Skeletal muscle cell (primary cell): ENCODE measurements at regions not wholly inside any gene's neighbourhood (a gene's known extent, or its start where the extent isn't known, plus 50 kb on each side); places are given as distances from the start of the nearest gene placed in this dataset.
"Not testable (repeated sequence)": the region's sequence is repeated elsewhere in the genome, so short reads cannot be mapped to it uniquely, and the experiment has no call there.

Experiments
- DNase-seq: peaks from one replicate; pipeline ENCODE4 v3.0.0-alpha.2; 2010; ENCODE audit warnings: low read depth
- H3K4me3 ChIP-seq: 2 replicates; pipeline ENCODE4 v1.5.1; 2011; ENCODE audit warnings: low read depth, mild to moderate bottlenecking, control low read depth, low read length, moderate library complexity

DNA sequence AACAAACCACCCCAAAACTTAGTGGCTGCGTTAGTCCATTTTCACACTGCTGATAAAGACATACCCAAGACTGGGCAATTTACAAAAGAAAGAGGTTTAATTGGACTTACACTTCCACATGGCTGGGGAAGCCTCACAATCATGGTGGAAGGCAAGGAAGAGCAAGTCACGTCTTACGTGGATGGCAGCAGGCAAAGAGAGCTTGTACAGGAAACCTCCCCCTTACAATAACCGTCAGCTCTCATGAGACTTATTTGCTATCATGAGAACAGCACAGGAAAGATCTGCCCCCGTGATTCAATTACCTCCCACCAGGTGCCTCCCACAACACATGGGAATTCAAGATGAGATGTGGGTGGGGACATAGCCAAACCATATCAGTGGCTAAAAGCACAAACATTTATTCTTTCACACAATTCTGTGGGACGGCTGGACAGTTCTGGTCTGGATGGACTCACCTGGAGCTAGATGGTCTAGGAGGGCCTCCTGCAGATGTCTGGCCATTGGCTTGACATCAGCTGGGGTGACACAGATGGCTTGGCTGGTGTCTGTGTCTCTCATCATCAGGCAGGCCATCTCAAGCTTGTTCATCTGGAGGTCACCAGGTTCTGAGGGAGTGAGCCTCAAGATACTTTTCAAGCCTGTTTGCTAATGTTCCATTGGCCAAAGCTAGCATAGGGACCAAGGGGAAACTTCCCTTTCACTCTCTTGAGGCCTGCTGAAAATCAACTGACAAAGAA lies 104.1 kb downstream of the SMIM20 start:
- not testable (repeated sequence) for H3K4me3 ChIP-seq, DNase-seq

DNA sequence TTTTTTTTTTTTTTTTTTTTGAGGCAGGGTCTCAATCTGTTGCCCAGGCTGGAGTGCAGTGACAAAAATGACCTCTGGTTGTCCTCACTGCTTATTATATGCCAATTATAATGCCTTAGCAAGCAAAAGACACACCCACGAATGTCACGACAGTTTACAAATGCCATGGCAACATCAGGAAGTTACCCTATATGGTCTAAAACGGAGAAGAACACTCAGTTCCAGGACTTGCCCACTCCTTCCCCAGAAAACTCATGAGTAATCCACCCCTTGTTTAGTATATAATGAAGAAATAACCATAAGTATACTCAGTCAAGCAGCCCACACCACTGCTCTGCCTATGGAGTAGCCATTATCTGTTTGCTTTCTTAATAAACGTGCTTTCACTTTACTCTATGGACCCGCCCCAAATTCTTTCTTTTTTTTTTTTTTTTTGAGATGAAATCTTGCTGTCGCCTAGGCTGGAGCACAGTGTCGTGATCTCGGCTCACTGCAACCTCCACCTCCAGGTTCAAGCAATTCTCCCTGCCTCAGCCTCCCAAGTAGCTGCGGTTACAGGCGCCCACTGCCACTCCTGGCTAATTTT lies 106.2 kb downstream of the SMIM20 start:
- peak; percentile 81 for DNase-seq
- H3K4me3 ChIP-seq = no peak overlapping the region

DNA sequence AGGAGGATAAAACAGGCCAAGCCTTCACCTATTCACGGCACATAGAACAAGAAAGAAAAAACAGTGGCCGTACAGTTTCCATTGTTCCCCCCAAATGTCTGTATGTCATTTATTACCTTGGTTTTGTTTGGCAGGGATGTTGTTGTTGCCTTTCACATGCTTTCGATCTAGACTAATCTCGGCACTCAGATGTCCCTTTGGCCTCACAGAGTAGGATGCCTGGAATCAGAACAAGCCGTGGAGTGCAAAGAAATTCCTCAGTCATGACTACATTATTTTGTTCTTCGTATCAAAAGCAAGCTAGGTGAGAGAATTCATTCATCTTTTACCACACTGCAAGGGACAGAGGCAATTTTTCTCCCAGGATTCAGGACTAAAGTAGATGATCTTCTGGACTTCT lies 106.9 kb downstream of the SMIM20 start:
- no peak overlapping the region for H3K4me3 ChIP-seq
- peak; percentile 37 for DNase-seq

DNA sequence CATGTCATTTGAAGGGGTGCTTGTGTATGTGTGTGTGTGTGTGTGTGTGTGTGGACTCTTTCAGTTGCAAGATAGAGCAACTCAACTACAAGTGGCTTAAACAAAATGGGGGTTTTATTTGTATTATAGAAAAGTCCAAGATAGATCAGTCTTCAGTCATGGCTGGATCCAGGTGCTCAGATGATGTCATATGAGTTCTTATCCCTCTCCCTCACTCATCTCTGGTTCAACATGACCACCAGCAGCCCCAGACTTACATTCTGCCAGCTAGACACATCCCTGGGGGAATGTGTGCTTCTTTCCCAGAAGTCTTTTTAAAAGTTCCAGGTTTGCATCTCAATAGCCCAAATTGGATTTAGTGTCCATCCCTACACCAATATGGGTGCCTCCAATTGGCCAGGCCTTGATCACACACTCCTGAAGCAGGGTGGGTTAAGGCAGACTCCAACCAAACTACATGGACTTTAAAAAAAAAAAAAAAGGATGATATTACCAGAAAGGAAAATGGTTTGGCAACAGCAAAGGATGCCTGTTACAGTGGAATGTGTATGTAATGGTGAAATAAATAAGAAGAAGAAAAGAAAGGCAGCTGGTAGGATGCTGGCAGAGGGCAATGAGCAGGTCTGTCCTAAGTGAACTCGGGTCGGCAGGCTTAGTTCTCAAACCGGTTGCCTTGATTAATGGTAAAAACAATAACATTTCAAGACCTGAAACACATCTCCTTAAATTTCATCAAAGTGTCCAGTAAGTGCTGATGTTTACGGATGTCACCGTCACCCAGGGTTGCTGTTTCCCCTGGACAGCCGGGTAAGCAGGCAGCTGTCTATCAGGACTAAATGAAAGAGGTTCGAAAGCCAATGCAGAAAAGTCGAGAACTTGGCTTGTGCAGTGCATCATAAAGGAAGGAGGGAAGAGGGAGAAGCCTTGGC lies 107.7 kb downstream of the SMIM20 start:
- no peak for DNase-seq
- no peak overlapping the region for H3K4me3 ChIP-seq

DNA sequence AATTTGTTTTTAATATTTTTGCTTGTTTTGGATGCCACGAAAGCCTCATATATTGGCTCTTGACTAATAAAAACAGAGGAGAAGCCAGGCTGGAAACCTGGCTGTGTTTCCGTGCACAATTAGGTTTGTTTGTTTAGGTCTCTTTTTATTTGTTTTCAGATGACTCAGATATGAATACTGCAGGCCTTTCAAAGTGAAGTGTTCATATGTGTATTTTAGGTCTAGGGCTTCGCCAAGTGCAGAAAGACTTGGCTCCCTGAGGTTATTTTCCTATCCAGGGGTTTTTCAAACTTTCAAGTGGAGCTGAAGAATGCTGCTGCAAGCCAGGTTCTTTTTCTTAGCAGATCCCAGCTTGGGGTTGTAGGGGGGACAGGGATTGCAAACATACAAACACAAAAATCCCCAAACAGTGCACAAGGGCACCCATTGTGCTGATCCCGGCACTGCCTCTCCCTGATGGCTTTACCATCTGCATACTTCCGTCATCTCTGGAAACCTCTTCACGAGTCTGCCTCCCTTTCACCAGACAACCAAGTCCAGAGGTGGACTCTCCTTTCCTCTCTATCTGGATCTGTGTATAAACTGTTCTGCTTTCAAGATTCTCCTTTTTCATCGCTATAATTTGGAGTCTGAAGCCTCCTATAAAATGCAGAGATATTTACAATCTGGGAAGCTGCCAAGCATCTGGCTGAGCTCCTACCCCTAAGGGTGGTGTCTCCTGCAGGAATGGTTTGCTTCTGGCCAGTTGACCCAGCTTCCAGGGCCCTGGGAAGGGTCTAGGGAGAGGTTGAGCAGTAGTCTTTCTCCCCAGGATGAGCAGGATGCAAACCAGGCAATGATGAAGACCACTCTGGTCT lies 108.6 kb downstream of the SMIM20 start:
- peak; percentile 43 for DNase-seq
- no peak overlapping the region for H3K4me3 ChIP-seq

DNA sequence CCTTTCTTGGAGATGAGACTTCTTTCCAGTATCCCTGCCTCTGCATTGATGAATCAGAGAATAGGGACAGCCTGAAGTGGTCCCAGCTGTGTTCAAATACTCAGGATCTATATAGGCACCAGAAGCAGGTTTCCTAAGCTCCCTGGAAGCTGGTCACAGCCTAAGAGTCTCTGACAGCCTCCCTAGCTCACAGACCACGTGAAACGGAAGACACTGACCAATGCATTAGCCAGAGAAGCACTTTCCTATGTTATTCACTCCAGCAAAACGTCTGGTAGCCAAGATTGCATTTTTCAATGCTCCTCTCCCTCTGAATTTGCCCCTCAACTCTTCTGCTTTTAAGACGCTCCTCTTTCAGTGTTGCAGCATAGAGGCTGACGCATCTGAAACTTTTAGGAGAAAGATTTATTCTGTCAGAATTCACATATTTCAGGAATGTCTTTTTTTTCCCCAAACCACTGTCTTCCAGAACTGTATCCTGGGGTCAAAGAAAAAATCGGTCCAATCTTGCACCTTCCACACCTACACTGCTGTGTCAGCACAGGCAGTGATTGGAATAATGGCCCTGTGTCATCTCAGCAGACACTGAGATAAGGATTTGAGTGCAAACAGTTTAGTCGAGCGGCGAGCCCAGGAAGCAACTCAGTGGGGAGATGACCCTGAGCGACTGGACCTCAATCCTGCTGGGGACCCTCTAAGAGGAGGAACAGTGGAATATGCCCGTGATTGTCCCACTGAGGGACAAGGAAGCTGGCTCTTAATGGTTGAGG lies 109.4 kb downstream of the SMIM20 start:
- H3K4me3 ChIP-seq = no peak overlapping the region

DNA sequence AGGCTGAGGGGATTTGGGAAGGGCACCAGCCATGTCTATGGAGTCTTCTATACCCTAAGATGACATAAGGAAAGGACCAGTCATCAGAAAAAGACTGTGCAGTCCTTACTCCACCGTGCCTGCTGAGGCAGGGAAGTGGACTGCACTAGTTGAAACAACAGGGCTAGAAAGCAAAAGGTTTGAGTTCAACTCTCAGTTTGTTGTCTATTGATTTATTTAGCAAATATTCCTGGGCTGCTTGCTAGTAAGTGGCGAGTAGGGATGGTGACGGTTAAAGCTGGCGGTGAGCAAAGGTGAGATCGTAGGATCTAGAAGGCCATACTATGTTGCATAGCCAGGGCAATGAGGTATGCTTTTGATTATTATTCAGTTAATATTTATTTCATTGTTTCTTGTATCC lies 110.1 kb downstream of the SMIM20 start:
- H3K4me3 ChIP-seq = no peak overlapping the region
- no peak for DNase-seq

More for the DNA sequence above, 109.4 kb downstream of the SMIM20 start:
- DNase-seq = no peak

DNA sequence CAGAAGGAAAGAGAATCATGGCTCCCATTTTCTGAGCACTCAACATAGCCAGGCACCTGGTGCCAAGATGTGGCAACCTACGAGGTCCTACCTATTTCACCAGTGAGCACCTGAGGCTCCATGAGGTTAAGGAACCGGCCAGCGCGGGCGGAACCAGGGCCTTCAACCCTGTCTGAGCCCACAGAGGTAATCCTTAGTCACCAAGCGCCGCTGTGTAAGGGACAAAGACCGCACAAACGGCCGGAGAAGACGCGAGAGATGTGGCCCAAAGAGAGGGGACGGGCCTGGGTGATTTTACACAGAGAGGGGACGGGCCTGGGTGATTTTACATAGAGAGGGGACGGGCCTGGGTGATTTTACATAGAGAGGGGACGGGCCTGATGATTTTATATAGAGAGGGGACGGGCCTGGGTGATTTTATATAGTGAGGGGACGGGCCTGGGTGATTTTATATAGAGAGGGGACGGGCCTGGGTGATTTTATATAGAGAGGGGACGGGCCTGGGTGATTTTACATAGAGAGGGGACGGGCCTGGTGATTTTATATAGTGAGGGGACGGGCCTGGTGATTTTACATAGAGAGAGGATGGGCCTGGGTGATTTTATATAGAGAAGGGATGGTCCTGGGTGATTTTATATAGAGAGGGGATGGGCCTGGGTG lies 114.2 kb downstream of the SMIM20 start:
- no peak overlapping the region for H3K4me3 ChIP-seq
- no peak for DNase-seq

DNA sequence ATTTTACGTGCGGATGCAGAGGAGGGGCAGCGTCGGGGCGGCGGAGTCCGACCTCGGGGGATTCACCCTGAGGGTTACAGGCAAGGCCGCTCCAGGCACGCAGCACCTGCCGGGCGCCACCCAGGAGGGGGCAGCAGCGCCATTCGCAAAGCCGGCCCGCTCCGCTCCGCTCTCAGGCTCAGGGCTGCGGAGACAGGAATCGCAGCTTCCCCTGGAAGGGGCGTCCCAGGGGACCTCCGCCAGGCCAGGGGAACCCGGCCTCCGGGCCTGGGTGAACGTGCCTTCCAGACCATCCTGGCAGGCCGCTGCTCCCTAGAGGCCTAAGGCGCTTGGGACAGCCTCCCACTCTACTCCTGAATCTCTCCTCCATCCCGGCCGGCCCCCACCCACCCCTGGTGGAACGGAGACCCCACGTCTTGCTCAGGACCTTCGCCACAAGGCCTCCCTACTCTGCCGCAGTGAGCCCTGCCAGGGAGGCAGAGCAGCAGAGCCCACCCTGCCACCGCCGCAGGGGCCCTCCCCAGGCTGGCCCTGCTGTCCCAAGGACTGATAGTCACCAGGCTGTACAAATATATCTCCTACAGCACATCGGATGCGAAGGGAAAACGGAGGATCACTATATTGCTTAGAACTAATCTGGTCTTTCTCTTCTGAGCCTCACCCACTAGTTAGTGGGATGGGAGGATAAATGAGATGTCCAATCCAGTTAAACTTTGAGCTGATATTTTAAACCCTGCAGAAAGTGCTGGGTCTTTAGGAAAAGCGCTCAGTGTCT lies 115.0 kb downstream of the SMIM20 start:
- H3K4me3 ChIP-seq = no peak overlapping the region
- no peak for DNase-seq

DNA sequence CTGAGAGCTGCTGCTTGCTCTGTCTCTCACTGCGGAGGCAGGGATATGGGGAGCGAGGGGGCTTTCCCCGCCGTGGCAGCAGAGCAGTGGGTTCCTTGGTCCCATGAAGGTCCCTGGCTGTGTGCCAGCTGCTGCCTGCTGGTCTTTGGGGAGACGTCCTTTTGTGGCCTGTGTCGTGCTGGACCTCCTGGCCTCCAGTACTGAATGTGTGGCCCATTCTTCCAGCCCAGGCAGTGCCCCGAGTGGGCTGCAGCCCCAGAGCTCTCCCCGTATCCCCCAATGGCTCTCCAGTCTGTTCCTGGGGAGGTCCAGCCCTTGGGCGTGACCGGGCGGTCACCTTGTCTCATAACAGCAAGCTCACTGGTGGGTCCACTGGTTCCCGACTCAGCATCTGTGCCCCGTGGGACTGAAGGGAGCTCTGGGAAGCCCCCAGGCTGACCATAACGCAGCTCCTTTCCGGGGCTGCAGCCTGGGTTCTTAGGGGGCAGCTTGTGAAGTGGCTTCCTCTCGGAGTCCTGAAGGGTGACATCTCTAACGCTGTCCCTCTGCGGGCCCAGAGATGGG lies 115.6 kb downstream of the SMIM20 start:
- no peak overlapping the region for H3K4me3 ChIP-seq
- DNase-seq = no peak

DNA sequence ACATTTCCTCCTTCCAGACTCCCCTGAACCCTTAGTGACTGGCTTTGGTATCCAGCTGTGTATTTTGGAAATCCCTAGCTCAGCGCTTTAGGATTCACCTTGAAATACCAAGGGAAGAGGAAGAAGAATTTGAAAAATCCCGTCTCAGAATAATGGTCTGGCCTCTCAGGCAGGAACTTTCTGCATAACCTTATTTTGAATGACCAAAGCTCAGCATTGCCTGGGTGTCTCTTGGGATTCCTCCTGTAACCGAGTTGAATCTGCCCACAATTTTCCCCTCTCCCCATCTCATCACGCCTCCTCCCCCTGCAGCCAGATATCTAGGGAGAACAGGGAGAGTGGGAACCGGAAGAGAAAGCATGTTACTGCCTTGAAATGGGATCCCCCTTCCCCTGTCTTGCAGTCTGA lies 116.2 kb downstream of the SMIM20 start:
- DNase-seq = no peak
- H3K4me3 ChIP-seq = no peak overlapping the region

DNA sequence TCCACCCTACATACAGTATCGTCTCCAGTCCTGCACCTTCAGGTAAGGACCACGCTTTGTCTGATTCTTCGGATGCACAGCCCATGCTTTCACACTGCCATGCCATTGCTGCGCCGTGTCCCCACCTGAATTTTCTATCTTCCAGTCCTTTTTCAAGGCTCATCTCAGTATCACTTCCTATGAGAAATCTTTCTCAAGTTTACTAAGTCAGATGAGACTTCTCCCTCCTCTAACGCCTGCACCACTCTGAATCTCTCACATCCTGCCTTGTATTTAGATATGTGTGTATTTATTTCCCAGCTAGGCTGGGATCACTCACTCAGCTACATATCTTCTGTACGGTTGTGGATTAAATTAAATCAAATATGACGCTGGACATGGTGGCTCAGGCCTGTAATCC lies 116.8 kb downstream of the SMIM20 start:
- DNase-seq = no peak
- H3K4me3 ChIP-seq = no peak overlapping the region

DNA sequence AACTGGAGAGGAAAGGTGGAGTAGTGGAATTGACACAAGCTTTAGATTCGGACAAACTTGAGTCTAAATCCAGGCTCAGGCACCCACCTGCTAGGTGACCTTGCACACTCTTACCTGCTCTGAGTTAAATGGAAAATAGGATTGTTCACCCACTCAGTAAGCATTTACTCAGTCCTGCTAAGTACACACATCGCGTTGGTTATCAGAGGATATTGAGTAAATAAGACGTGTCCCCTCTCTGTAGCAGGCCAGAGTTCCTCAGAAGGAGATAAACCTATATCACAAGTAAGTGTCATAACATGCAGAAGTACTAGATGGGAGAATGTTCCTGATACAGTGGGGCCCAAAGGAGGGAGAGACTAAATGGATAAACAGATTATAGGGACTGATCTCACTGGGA lies 117.7 kb downstream of the SMIM20 start:
- no peak for DNase-seq
- no peak overlapping the region for H3K4me3 ChIP-seq

DNA sequence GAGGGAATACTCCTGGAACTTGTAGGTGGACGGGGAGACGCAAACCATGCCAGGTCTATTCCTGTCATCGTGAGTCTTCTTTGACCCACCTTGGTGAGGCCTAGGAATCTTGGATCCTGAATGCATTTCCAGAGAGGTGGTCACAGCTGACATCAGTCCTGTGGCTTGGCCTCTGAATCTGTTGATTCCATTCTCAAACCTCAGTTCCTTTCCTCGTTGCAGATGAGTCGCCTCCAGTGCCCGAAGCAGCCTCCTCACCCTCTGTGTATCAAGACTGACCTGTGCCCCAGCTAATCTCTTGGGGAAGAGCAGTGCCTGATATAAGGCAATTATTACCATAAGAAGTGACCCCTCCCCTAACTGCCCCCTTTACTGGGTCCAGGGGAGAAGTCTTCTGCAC lies 118.1 kb downstream of the SMIM20 start:
- DNase-seq = no peak
- no peak overlapping the region for H3K4me3 ChIP-seq

DNA sequence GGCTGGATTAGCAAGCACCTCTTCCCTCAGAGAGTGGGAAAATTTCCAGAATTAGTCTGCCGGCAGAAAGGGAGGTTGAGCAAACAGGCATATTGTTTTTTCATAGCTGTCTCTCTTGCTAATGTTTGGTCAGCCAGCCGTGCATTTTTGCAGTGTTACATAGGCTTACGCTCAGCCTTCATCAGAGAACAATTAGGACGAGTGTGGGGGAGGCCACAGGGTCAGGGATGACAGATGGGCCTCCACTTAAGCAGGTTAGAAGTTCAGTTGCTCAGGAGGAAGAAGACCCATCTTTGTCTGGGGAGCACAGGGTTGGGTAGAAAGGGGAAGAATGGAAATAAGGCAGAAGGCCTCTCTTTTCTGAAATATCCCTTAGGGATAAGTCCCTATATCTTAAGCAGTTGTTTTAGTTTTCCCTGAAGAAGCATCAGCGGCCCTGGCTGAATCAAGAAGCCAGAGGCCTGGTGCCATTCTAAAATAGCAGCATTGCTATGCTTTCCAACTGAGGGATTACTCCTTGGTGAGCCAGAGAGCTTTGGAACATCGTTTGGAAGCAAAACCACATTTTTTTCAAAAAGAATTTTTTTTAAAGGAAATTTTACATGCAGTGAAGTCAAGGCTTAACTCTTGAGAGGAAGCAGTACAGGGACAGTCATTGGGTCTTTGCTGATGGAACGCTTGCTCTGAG lies 118.8 kb downstream of the SMIM20 start:
- no peak overlapping the region for H3K4me3 ChIP-seq
- DNase-seq = peak; percentile 90

DNA sequence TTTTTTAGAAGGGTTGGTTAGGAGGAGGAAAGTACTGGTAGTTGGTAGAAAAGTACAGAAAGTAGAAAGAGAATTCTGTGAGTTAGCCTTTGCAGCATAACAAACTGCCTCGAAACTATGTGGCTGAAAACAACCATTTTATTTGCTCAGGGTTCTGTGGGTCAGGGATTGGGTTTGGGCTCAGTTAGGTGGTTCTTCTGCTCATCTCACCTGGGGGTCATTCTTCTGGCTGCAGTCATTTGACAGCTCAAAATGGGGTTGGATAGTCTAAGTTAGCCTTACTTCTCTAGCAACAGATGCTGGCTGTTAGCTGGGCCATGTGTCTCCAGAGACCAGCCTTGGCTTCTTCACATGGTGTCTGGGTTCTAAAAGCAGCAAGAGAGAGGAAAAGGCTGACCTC lies 119.4 kb downstream of the SMIM20 start:
- no peak overlapping the region for H3K4me3 ChIP-seq
- DNase-seq = no peak

DNA sequence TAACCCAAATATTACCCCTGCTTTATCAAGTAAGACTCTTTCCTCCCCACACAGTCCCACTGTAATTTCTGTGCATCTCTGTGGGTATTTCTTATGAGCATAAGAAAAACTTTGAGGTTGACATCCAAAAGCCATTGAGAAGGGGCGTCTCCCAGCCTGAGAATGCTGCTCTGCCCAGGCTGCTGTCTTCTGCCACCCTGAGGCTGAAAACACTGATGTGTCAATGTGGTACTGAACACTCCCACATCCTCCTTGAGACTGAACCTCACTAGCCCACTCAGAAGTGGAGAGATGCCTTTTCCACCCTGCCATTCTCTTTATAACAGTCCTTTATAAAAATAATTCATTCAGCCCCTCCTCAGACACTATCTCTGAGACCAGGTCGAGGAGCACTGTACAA lies 120.8 kb downstream of the SMIM20 start:
- DNase-seq = no peak
- H3K4me3 ChIP-seq = no peak overlapping the region
